Kidney epithelial cell (primary cell): ENCODE measurements at regions not wholly inside any gene's neighbourhood (a gene's known extent, or its start where the extent isn't known, plus 50 kb on each side); places are given as distances from the start of the nearest gene placed in this dataset.

ENCODE experiments used
- DNase-seq: peaks from one replicate; pipeline ENCODE4 v3.0.0-alpha.2; 2010; ENCODE audit warnings: low read depth
- H3K27me3 ChIP-seq: 2 replicates; pipeline ENCODE4 v1.6.0; 2011; ENCODE audit warnings: low read length; ENCODE audit not compliant: control insufficient read depth, insufficient read depth
- H3K36me3 ChIP-seq: 2 replicates; pipeline ENCODE4 v1.5.1; 2011; ENCODE audit warnings: low read length; ENCODE audit not compliant: control insufficient read depth, insufficient read depth
- H3K4me3 ChIP-seq: 2 replicates; pipeline ENCODE4 v1.5.1; 2011; ENCODE audit warnings: low read depth, mild to moderate bottlenecking, control low read depth, low read length
- CTCF ChIP-seq: IDR thresholded peaks from 2 replicates; pipeline ENCODE4 v1.5.1; 2011; ENCODE audit warnings: mild to moderate bottlenecking, moderate library complexity, low read length, control low read depth, inconsistent platforms; ENCODE audit not compliant: insufficient read depth, poor library complexity, severe bottlenecking

- no peak overlapping the region for H3K4me3 ChIP-seq
- DNase-seq, result no peak
- TF ChIP-seq CTCF, result no peak
- no peaks in the 10 kb centered on the region for H3K36me3 ChIP-seq
- H3K27me3 ChIP-seq, result no peaks in the 10 kb centered on the region
Observed at GRCh38 chr13:90397503-90397902, 950.0 kb upstream of the MIR17HG start.

GRCh38 chr13:90400372-90400771 is 947.1 kb upstream of the MIR17HG start:
- Histone ChIP-seq H3K4me3 (no peak overlapping the region), H3K36me3 (no peaks in the 10 kb centered on the region), H3K27me3 (no peaks in the 10 kb centered on the region)
- TF ChIP-seq CTCF, result no peak
- DNase-seq, result no peak

- DNase-seq, result no peak
Observed at GRCh38 chr13:90401150-90401549, 946.3 kb upstream of the MIR17HG start.

GRCh38 chr13:90402102-90402501 is 945.4 kb upstream of the MIR17HG start:
- TF ChIP-seq CTCF, result no peak
- Histone ChIP-seq H3K27me3 (no peaks in the 10 kb centered on the region), H3K4me3 (no peak overlapping the region), H3K36me3 (no peaks in the 10 kb centered on the region)
- DNase-seq, result no peak

More at GRCh38 chr13:90401150-90401549, 946.3 kb upstream of the MIR17HG start:
- TF ChIP-seq CTCF, result no peak
- H3K36me3 ChIP-seq, result no peaks in the 10 kb centered on the region
- no peak overlapping the region for H3K4me3 ChIP-seq
- H3K27me3 ChIP-seq, result no peaks in the 10 kb centered on the region

- no peak for DNase-seq
- TF ChIP-seq CTCF, result no peak
- no peaks in the 10 kb centered on the region for H3K27me3 ChIP-seq
- H3K36me3 ChIP-seq, result no peaks in the 10 kb centered on the region
- H3K4me3 ChIP-seq, result no peak overlapping the region
Observed at GRCh38 chr13:90402613-90403012, 944.9 kb upstream of the MIR17HG start.

- Histone ChIP-seq H3K27me3 (no peaks in the 10 kb centered on the region), H3K4me3 (no peak overlapping the region), H3K36me3 (no peaks in the 10 kb centered on the region)
- no peak for DNase-seq
- no peak for TF ChIP-seq CTCF
Observed at GRCh38 chr13:90403330-90404082, 944.0 kb upstream of the MIR17HG start.
